Brain microvascular endothelial cell (primary cell): ENCODE measurements at regions not wholly inside any gene's neighbourhood (a gene's known extent, or its start where the extent isn't known, plus 50 kb on each side); places are given as distances from the start of the nearest gene placed in this dataset.
"Not testable (repeated sequence)": the region's sequence is repeated elsewhere in the genome, so short reads cannot be mapped to it uniquely, and the experiment has no call there.

Experiments used
- DNase-seq: peaks from one replicate; pipeline ENCODE4 v3.0.0-alpha.2; 2020
- H3K27ac ChIP-seq: fragments of 250-450 bp; sonication (Bioruptor Pico); 2 replicates; pipeline ENCODE4 v1.5.1; 2020; ENCODE audit warnings: mild to moderate bottlenecking, moderate library complexity
- H3K27me3 ChIP-seq: fragments of 250-450 bp; sonication (Bioruptor Pico); replicated peaks from 2 replicates; pipeline ENCODE4 v1.5.1; 2020; ENCODE audit warnings: mild to moderate bottlenecking
- H3K36me3 ChIP-seq: fragments of 250-450 bp; sonication (Bioruptor Pico); replicated peaks from 2 replicates; pipeline ENCODE4 v1.5.1; 2020; ENCODE audit warnings: mild to moderate bottlenecking
- H3K4me3 ChIP-seq: 2 replicates; pipeline ENCODE4 v1.5.1; 2011; ENCODE audit warnings: low read depth, mild to moderate bottlenecking, control low read depth, low read length, moderate library complexity
- in situ Hi-C: cut with HindIII; loops from 2 replicates; pipeline ENCODE4 v1.10.0; 2017; ENCODE audit warnings: low sequenced_read_pairs, low pct_ligation_motif_present

DNA sequence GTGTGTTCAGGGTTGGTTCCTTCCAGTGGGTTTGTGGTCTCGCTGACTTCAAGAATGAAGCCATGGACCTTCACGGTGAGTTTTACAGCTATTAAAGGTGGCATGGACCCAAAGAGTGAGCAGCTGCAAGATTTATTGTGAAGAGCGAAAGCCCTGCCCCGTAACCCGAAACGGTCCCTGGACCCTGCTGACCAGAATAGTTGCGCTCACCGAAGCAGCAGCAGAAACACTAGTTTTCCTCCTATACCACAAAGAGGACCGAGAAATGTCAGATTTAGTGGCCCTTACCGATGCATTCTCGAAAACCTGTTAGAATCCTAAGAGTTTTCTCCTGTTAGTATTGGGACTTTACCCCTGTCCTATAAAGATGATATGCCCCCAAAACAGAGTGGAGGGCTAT, 176.5 kb upstream of the FAM240B start:
- H3K27ac ChIP-seq, H3K36me3 ChIP-seq, in situ Hi-C loops, H3K27me3 ChIP-seq, DNase-seq, H3K4me3 ChIP-seq: not testable (repeated sequence)

DNA sequence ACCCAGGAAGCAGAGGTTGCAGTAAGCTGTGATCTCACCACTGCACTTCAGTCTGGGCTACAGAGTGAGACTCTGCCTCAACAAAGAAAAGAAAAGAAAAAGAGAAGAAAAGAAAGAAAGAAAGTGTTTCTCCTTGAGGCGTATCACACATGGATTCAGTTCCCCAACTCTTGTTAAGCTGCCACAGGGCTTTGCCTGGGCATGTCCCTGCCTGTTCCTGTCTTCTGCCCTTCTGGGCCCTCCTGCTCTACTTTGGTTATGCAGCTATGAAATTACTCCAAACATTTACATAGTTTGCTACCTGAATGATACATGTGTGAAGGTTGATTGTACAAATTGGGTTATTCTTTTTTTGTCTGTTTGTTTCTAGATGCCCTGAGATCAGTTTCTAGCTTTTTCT, 175.3 kb upstream of the FAM240B start:
- DNase-seq, in situ Hi-C loops, H3K36me3 ChIP-seq, H3K4me3 ChIP-seq, H3K27me3 ChIP-seq, H3K27ac ChIP-seq: not testable (repeated sequence)

DNA sequence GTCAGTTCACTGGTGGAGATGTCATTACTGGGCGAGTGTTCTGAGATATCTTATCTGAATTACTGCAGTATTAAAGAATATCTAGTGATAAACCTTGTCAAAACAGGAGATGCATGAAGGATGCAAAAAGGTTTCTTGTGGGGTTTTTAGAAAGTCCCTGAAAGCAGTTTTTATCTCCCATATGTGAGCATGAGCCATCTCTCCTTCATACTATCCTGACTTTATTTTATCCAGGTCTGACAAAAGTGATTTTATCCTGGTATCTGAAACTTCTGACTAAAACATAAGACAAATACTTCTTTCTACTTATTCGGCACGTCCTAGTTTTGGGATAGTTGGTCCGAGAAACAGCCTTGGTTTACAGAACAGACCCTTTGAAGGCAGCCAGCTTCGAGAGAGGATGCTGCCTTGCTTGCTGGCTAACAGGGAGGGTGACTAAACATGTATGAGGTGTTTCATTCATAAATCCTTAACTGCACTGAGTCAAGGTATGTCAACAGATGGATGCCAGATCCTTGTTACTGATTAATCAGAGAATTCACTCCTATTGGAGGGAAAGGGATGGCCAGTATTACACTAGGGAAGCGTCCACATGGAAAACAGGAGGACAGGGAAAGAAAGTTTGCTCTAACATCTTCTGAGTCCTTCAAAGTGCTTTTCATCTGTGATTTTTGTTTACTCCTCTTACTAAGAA, 172.8 kb upstream of the FAM240B start:
- DNase-seq, H3K36me3 ChIP-seq, H3K27ac ChIP-seq, in situ Hi-C loops, H3K4me3 ChIP-seq, H3K27me3 ChIP-seq: not testable (repeated sequence)

DNA sequence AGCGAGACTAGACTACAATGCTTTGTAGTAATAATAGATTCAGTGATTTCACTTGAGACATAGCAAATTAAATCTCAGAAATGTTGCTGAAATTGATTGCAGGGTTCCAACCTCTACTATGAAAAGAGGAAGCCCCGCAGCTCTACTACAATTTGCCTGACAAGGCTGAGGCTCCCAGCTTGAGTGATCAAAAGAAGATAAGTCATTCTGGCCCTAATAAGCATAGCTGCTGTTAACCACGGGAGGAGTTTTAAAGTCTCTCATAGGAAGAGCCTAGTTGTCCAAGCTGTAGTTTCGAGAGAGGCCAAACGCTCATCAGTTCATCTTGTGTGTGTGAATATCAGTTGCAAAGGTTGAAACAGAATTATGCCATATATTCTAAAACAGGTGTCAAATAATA, 166.1 kb upstream of the FAM240B start:
- H3K36me3 ChIP-seq, H3K4me3 ChIP-seq, DNase-seq, H3K27ac ChIP-seq, H3K27me3 ChIP-seq, in situ Hi-C loops: not testable (repeated sequence)

DNA sequence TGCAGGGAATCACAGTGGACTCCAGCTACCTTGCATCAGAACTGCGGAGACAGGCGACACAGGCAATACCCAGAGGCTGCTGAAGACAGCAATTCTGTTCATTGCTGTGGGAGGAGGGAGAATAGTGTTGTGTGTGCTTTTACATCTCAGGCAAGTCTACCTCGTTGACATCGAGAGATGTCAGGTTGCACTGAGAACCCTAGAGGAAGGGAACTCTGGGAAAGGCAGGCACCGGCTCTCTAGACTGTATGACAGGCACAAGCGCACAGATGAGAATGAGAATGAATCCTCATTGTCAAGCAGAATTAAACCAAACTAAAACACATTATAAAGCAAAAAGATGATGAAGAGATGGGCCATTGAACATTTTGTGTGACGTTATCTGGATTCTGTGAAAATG, 155.7 kb upstream of the FAM240B start:
- DNase-seq, H3K27me3 ChIP-seq, in situ Hi-C loops, H3K27ac ChIP-seq, H3K4me3 ChIP-seq, H3K36me3 ChIP-seq: not testable (repeated sequence)

DNA sequence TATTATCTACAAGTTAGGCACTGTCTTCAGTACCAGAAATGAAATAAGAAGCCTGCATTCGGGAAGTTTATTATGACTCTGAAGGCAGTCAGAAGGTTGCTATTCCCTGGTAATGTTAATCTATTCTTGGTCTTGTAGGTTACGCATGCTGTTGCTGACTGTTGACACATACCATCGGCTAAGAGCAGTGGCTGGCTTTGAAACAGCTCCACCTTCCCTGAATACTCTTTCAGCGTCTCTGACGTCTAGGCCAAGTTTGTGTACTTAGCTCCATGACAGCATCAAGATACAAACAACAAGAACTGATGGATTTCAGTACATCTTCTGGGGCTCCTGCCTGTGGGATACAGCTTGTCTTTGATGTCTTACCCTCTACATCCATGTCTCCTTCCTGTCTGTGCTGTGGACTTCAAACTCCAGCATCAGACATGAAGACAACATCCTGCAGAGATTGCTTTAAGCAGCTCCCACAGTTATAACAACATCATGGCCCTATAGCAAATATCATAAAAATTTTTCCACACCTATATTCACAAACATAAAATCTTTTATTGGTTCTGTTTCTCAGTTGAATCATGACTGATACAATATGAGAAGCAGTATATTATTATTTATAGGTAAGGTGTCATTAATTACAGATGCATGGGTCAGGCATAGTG, 151.5 kb upstream of the FAM240B start:
- H3K27me3 ChIP-seq, in situ Hi-C loops, DNase-seq, H3K36me3 ChIP-seq, H3K4me3 ChIP-seq, H3K27ac ChIP-seq: not testable (repeated sequence)

DNA sequence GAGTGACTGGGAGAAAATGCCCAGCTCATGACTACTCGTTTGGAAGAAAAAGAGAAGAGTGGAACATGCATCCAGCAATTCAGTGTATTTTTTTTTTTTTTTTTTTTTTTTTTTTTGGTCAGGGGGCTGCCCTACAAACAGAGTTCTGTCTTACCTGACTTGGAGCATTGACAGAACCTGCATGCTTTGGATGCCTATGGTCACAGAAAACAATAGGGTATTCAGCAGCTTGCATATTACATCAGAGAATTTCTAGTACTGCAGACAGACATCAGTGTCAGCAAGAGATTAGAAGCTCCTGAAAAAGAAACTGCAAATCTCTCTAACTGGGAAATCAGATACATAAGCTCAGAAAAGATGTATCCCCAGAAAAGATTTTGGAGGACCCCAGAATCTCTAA, 139.9 kb upstream of the FAM240B start:
- DNase-seq, H3K27me3 ChIP-seq, in situ Hi-C loops, H3K36me3 ChIP-seq, H3K27ac ChIP-seq, H3K4me3 ChIP-seq: not testable (repeated sequence)

DNA sequence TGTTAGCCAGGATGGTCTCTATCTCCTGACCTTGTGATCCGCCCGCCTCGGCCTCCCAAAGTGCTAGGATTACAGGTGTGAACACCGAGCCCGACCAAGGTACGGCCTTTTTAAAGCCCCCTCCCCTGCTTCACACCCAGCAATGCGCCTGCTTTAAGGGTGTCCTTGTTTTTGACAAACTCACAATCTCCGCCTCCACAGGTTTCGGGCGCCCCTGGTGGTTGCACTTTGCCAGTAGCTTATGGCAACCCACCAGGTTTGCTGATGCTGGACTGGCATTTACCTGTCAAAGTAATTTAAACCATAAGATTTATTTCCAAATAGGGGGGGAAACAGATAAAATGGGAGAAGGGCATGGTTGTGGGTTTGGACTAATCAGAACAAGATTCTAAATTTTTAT, 129.0 kb upstream of the FAM240B start:
- H3K27ac ChIP-seq, H3K36me3 ChIP-seq, H3K4me3 ChIP-seq, H3K27me3 ChIP-seq, DNase-seq, in situ Hi-C loops: not testable (repeated sequence)

DNA sequence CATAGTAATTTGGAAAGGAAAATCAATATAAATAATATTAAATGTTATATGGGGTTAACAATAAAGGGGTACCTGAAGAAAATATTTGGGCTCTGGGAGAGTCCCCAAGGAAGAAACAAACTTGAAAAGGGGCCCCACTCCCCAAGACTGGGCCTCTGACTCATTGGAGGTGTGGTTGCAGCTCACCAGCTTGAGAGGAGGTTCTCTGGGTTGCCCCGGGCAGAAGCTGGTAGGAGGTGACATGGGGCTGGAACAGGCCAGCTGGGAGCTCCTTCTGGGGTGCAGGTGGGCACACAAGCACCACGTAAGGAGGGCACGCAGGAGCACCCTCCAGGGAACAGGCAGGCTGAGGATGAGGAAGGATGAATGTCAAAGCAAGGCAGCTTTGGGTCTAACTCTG, 120.3 kb upstream of the FAM240B start:
- H3K36me3 ChIP-seq, H3K27me3 ChIP-seq, DNase-seq, in situ Hi-C loops, H3K4me3 ChIP-seq, H3K27ac ChIP-seq: not testable (repeated sequence)

DNA sequence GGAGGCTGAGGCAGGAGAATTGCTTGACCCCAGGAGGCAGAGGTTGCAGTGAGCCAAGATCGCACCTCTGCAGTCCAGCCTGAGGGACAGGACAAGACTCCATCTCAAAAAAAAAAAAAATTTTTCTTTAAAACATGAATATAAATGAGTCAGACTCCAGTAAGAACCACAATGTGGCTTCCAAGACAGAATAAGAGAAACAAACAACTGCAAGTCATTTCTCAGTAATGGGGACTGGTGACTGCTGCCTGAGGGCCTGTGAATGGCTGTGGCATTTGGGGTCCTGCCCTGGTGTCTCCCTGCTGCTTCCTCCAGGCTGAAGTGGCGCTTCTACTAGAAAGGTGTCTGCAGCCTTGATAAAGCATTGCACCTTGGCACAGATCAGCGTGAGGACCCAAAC, 113.8 kb upstream of the FAM240B start:
- H3K36me3 ChIP-seq, H3K27ac ChIP-seq, in situ Hi-C loops, H3K4me3 ChIP-seq, H3K27me3 ChIP-seq, DNase-seq: not testable (repeated sequence)

DNA sequence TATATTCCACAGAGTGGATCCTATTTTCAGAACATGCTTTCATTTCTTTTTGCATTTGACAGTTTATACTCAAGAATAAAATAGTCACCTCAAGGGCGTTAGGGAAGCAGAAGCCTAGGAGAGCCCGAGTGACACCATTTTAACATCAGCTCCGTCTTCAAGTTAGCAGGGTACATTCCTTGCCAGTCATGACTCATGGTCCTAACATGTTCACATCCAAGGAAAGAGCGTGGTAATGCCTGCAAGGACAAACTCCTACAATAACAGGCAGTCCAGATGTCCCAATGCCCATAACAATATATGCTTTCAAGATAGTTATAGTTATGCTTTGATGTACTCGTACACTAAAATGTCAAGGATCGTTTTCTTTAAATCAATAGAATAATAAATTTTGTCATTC, 93.9 kb upstream of the FAM240B start:
- H3K27me3 ChIP-seq, H3K4me3 ChIP-seq, H3K27ac ChIP-seq, H3K36me3 ChIP-seq, in situ Hi-C loops: not testable (repeated sequence)
- DNase-seq, result peak; percentile 8

DNA sequence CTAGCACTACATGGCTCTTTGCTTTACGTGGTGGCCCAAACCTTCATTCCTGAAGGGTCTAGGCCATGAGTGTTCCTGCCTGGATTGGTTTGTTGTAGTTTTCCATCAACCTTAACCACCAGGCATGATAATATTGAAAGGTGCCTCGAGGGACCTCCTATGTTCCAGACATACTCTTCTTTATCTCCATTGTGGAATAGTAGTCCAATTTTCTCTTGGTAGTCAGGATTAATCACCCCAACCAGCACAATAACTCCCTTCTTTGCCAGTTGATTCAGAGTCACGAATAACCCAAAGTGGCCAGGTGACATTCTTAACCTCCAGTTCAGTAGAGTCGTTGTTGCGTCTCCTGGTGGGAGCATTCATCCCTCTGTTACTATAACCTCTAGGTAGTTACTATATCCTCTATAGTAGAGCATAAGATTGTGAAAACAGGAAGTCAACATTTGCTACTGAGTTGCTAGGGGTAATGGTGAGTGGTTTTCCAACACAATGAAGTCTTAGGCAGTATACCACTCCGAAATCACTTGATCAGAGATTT, 88.1 kb upstream of the FAM240B start:
- in situ Hi-C loops, H3K4me3 ChIP-seq, H3K36me3 ChIP-seq, DNase-seq, H3K27me3 ChIP-seq, H3K27ac ChIP-seq: not testable (repeated sequence)
